ENCODE measurements at regions not wholly inside any gene's neighbourhood (a gene's known extent, or its start where the extent isn't known, plus 50 kb on each side); places are given as distances from the start of the nearest gene placed in this dataset.

GRCh38 chr5:106454651-106455415, 1215.9 kb downstream of the EFNA5 start:
- peaks cover 7 to 13% of the 10 kb centered on the region in 2 experiments for H3K4me1 Mint-ChIP-seq
- Histone ChIP-seq H3K18ac (ENCODE audit: insufficient read length, low read depth, low read length) (no peak overlapping the region), H3K4ac (ENCODE audit: low read depth, low read length) (no peak overlapping the region), H4K8ac (replicated peaks; ENCODE audit: insufficient read length, low read depth, low read length) (no peak overlapping the region), H3K79me1 (ENCODE audit: insufficient read depth, low read depth, low read length, poor library complexity, severe bottlenecking) (no peaks in the 10 kb centered on the region), H2AFZ (ENCODE audit: low read length) (no peak overlapping the region), H2BK120ac (ENCODE audit: low read depth, low read length, poor library complexity, severe bottlenecking) (no peak overlapping the region), H3K27me3 (ENCODE audit: insufficient read depth, low read length) (no peaks in the 10 kb centered on the region), H4K5ac (ENCODE audit: insufficient read length, low read depth, low read length) (no peak overlapping the region), H3T11ph (ENCODE audit: low read length) (no peak overlapping the region), H3K4me1 (ENCODE audit: insufficient read depth, low read length) (no peaks in the 10 kb centered on the region), H3K9me3 (ENCODE audit: control insufficient read depth, low read depth, low read length) (no peaks in the 10 kb centered on the region), H2BK15ac (ENCODE audit: low read depth, low read length) (no peak overlapping the region), H2BK12ac (ENCODE audit: insufficient read length, low read depth, low read length) (no peak overlapping the region), H3K79me2 (ENCODE audit: insufficient read depth, low read length) (no peaks in the 10 kb centered on the region), H4K91ac (ENCODE audit: insufficient read length, low read depth, low read length) (no peak overlapping the region), H3K4me2 (ENCODE audit: insufficient read depth, insufficient read length, low read length) (no peak overlapping the region), H3K23me2 (ENCODE audit: insufficient read length, low read depth, low read length, poor library complexity, severe bottlenecking) (no peaks in the 10 kb centered on the region), H2BK20ac (ENCODE audit: low read depth, low read length, poor library complexity, severe bottlenecking) (no peak overlapping the region), H2BK5ac (ENCODE audit: insufficient read length, low read length) (no peak overlapping the region), H3K9ac (ENCODE audit: extremely low read depth, insufficient read length, low read length) (no peak overlapping the region), H2AK5ac (ENCODE audit: insufficient read length, low read length) (no peak overlapping the region), H3K27ac (ENCODE audit: insufficient read length, low read depth, low read length) (no peak overlapping the region), H4K20me1 (ENCODE audit: control insufficient read depth, insufficient read depth, insufficient read length) (no peaks in the 10 kb centered on the region), H3K56ac (ENCODE audit: insufficient read length, low read depth, low read length) (no peak overlapping the region), H3K14ac (ENCODE audit: insufficient read depth, low read length) (no peak overlapping the region), H3K23ac (ENCODE audit: insufficient read length, low read depth, low read length) (no peak overlapping the region)
- H3K27me3 Mint-ChIP-seq (ENCODE audit: low read depth): no peaks in the 10 kb centered on the region
- peak; percentile 81 for TF ChIP-seq CTCF (conservative IDR thresholded peaks at IDR 0.05)
- WGBS (ENCODE audit: extremely low coverage, insufficient read length, low lambda C conversion rate): no CpG with 5 or more reads among the region's 3 CpGs
- peak; percentile 52 for DNase-seq
- no peak overlapping the region for H3K4me3 Mint-ChIP-seq
- no peaks in the 10 kb centered on the region for H3K9me3 Mint-ChIP-seq
- peak overlapping the region in 1 of 3 experiments; percentile 58; a peak in 2 of 7 replicates for H3K27ac Mint-ChIP-seq
- H3K36me3 Mint-ChIP-seq (ENCODE audit: insufficient read depth in 1 of 3, low read depth in 3 of 3): no peaks in the 10 kb centered on the region
